Pulmonary artery endothelial cell (primary cell): ENCODE measurements at regions not wholly inside any gene's neighbourhood (a gene's known extent, or its start where the extent isn't known, plus 50 kb on each side); places are given as distances from the start of the nearest gene placed in this dataset.
A peak's percentile ranks its signal among the peaks of the same experiment; 100 is the strongest.
"Not testable (repeated sequence)": the region's sequence is repeated elsewhere in the genome, so short reads cannot be mapped to it uniquely, and the experiment has no call there.

Experiments used
- DNase-seq: peaks from one replicate; pipeline ENCODE4 v3.0.0-alpha.2; 2011; ENCODE audit warnings: low read depth, low spot score

DNA sequence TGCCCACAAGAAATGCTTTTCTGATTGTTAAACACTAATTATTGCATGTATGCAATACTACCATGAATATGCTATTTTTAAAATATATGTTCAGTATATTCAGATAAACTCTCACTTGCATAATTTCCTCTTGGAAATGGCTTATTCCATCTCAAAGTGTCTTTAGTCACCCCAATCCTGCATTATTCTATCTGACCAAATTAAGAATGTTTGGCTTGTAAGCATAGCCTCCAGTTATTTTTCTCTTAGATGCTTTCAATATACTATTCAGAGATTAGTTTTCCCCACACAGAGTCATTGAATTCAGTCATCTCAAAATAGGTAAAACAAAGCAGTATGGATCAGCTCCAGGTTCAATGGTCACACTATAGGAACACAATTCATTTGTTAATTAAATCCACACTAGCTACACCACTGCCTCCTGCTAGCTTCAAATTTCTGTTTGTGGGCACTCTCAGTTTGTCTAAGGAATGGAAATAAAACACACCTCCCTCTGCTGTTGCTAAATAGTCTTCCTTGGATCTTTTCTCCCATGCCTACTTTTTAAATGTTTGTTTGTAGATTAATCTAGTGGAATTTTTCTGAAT lies 134.6 kb upstream of the TBCA start:
- DNase-seq: no peak

DNA sequence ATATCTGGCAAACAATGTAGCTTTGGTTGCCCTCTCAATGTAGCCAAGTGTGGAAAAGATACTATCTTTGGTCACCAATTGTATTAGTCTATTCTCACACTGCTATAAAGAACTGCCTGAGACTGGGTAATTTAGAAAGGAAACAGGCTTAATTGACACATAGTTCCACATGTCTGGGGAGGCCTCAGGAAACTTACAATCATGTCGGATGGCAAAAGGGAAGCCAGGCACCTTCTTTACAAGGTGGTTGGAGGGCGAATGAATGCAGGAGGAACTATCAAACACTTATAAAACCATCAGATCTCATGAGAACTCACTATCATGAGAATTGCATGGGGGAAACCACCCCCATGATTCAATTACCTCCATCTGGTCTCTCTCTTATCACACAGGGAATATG lies 133.1 kb upstream of the TBCA start:
- no peak for DNase-seq

GRCh38 chr5:77908787-77909186 lies 132.6 kb upstream of the TBCA start:
- DNase-seq: no peak

GRCh38 chr5:77907786-77908185 lies 131.6 kb upstream of the TBCA start:
- no peak for DNase-seq

DNA sequence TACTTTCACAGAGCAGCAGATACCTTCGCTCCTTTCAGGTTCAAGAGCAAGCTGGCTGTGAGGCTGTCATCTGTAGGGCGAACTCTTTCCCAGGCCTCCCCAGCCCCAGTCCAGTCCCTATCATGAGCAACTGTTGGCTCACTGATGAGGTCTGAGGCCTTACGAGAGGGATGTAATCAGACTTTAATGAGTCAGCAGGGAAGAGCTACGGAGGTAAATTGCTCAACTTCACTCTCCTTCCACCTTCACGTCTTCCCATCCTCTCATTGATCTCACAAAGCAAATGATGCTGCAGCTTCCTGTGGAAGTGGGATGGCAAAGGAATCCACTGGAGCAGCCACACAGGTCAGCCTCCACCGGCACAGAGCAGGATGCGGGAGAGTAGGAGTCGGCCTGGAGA lies 130.7 kb upstream of the TBCA start:
- no peak for DNase-seq

DNA sequence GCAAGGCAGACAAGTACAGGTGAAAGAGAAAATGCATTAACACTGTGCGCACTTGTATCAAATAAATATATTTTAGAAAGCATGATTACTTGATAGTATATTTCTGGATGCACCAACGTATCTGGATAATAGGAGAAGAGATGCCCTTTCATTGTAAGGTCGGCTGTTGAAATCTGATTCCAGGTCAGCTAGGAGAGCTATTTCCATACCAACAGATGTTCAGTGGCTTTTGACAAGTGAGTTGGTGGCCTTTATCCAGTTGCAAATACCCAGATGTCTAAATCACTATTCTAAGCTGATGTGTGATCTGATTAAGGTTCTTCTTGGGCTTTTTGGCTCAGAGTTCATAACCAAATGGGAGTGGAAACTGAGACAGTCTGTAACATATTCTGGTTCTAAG lies 128.2 kb upstream of the TBCA start:
- DNase-seq: no peak

DNA sequence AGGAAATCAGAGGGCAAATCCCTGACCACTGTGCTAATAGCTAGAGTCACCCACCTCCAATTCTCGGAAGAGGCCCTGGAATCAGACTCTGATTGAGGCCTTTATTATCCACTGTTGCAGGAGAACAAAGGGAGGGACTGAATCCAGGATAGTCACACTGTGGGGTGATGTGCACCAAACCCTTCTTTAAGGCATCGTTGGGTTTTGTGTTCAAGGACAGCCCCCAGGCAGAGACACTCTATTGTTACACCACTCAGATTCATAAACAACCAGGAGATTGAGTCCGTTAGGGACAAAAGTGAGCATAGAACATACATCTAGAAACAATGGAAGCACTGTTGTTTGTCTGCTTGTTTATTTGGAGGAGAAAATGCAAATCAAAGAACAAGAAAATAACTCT lies 124.6 kb upstream of the TBCA start:
- DNase-seq: no peak

DNA sequence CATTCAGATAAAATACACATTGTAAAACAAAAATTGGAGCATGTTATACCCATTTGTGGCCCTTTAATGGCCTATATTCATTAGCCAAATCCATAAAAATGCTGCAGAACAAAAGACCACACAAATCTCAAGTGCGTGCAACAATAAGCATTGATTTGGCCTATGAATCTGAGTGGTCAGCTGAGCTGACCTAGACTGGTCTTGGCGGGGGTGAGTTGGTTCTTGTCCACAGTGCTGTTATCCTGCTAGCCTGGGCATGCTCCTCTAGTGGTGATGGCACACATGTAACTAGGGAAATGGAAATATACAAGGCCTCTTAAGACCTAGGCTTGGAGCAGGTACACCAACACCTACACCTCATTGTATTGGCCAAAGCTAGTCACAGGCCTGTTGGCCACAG lies 122.2 kb upstream of the TBCA start:
- DNase-seq: no peak

- DNase-seq: no peak
Observed at GRCh38 chr5:77896338-77896737, 120.2 kb upstream of the TBCA start.

- DNase-seq: not testable (repeated sequence)
Observed at GRCh38 chr5:77894103-77894502, 118.0 kb upstream of the TBCA start.

DNA sequence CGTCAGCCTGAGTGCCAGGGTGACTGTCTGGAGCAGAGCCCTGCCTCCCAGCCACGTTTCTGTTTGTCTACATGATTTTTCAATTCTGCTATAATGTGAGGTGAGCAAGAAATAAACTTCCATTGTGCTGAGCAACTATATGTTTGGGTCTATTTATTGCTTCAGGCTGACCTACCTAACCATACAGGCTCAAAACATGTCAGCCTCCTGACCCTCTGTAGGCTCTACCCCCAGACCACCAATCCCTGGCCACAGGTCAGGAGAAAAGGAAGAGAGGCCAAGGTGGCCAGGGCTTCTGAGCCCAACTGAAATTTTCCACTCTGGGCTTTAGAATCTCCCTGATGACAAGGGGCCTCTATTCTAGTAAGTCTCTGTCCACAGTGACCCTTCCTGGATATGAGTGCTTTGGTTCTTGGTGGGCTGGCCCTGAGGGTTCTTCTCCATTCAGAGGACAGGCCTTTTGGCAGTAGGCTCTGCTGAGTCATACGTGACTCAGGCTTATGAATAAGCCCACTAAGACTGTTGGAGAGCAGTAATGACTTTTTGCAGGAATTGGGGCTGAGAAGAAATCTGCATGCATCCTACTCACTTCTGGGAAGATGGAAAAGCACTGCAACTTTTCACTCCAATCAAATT lies 117.2 kb upstream of the TBCA start:
- peak; percentile 84 for DNase-seq

- no peak for DNase-seq
Observed at GRCh38 chr5:77892061-77893010, 116.2 kb upstream of the TBCA start.

- DNase-seq: no peak
Observed at GRCh38 chr5:77885519-77885918, 109.4 kb upstream of the TBCA start.

DNA sequence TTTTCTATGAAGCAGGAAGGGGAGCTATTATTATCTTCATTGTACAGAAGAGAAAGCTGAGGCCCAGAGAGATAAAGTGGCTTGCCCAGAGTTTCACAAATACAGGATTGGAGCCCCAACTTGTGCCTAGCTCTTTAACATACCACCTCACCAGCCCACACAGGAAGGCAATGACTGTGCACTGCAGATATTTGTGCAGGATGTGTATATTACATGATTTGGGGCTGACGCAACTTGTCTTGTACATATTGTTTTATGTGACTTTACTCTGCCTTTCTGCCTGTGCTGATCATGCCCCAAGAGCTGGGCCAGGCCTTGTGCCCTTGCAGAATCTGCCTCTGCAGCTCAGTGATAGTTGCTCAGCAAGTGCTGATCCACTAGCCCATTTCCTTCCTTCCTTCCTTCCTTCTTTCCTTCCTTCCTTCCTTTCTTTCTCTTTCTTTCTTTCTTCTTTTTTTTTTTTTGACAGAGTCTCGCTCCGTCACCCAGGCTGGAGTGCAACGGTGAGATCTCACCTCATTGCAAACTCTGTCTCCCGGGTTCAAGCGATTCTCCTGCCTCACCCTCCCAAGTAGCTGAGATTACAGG lies 106.6 kb upstream of the TBCA start:
- DNase-seq: peak; percentile 47

GRCh38 chr5:77881528-77881927 lies 105.4 kb upstream of the TBCA start:
- DNase-seq: peak; percentile 13

GRCh38 chr5:77877516-77878355 lies 101.6 kb upstream of the TBCA start:
- DNase-seq: no peak

- no peak for DNase-seq
Observed at GRCh38 chr5:77876862-77877502, 100.8 kb upstream of the TBCA start.

DNA sequence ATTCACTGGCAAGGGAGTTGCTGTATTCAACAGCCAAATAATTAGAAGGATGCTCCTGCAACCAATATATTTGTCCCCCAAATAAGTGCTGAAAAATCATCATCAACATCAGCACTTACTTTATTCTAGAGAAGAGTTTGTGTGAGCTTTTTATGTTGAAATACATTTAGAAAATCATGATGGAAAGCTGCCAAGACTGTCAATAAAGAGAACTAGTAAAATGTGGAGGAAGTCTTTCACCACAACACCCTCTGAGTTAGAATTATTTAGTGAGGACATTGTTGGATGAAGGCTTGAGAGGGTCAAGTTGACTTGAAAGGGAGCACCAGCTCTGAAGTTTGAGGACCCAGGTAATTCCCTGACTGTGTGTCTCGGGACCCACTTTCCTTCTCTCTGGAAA lies 100.2 kb upstream of the TBCA start:
- DNase-seq: no peak

DNA sequence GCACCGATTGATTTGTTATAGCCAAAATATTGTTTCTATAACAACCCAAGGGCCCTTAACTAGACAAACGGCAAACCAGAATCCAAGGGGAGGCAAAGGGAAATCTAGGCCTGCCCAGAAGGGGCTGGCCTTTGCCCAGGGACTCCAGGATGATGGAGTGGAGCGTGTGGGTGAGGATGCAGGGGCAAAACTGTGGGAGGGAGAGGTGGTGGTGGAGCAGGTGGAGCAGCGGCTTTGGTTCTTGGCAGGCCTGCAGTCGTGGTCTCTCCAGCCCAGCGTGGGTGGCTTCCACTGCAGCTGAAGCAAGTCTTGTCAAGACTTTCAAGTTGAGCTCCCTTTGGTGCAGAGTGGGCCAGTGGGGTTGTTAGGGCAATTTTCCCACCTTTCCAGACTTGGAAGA lies 98.6 kb upstream of the TBCA start:
- DNase-seq: no peak

GRCh38 chr5:77873239-77873638 lies 97.1 kb upstream of the TBCA start:
- no peak for DNase-seq

- DNase-seq: no peak
Observed at GRCh38 chr5:77871946-77872345, 95.8 kb upstream of the TBCA start.
